NCI-H345 (cell line): ENCODE measurements at regions not wholly inside any gene's neighbourhood (a gene's known extent, or its start where the extent isn't known, plus 50 kb on each side); places are given as distances from the start of the nearest gene placed in this dataset.
A peak's percentile ranks its signal among the peaks of the same experiment; 100 is the strongest.
"Not testable (repeated sequence)": the region's sequence is repeated elsewhere in the genome, so short reads cannot be mapped to it uniquely, and the experiment has no call there.

Experiments used
- DNase-seq: peaks from one replicate; lab custom pipeline; 2025; lab: John Stamatoyannopoulos, UW

DNA sequence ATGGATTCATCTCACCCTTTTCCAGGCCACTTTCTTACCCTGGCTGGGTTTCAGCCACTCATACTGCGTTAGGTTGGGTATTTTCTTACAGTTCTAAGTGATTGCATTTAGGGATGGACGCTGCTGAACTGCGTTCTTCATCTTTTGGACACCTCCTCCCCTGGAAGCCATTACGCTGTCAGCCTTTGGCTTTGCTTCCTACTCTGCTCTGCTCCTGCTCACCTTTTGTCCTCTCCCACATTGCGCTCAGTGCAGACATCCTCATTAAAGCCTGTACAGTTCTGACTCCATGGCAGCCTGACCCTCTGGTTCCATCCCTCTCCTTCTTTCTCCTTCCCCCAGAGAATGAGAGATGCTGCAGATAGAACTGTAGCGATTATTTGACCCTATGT, 108.9 kb downstream of the SRGAP2 start:
- not testable (repeated sequence) for DNase-seq

DNA sequence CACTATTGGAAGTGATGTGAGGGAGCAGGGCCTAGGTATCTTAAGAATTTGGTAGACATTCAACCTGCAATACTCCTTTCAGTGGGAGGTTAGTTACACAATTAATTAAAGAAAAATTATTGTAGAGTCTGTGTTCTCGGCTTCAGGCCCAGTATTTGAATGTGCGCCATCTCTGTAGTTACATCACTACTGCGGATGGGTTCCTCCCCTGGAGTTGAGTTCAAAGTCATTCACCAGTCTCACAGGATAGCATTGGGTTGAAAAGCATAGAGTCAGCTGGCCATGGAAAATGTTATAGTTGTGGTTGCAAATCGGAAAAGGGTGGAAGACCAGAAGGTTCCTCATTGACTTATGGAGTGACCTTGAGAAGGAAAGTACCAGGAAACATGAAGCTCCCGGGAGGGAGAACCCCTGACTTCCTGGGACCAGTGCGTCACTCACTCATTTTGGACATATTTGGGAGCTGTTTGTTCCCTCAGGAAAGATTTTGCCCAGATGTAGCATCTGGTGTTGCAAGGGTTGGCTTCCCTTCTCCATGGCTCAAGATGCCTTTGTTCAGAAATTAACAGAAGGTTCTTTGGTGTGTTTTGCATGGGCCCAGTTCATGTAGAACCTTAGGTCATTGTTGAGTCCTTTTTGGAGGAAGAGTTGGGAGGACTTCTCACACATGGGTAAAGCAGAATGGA, 111.8 kb downstream of the SRGAP2 start:
- DNase-seq, result not testable (repeated sequence)

DNA sequence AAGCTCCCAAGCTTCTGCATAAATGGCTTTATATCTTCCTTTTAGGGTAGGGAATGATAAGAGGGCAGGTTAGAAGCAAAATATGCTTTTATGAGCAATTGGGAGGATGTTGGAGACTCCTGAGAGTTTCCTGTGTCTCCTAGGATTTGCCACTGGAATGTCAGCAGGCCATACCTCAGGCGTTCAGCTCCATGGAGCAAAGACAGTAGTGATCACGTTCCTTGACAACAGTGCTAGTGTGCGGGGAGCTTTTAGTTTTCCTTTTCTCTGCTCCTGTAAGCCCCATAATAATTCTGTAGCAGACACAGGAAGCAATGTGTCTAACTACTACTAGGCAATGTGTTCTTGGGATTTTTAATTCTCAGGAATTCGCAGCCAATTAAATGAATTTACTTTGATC, 113.6 kb downstream of the SRGAP2 start:
- not testable (repeated sequence) for DNase-seq

DNA sequence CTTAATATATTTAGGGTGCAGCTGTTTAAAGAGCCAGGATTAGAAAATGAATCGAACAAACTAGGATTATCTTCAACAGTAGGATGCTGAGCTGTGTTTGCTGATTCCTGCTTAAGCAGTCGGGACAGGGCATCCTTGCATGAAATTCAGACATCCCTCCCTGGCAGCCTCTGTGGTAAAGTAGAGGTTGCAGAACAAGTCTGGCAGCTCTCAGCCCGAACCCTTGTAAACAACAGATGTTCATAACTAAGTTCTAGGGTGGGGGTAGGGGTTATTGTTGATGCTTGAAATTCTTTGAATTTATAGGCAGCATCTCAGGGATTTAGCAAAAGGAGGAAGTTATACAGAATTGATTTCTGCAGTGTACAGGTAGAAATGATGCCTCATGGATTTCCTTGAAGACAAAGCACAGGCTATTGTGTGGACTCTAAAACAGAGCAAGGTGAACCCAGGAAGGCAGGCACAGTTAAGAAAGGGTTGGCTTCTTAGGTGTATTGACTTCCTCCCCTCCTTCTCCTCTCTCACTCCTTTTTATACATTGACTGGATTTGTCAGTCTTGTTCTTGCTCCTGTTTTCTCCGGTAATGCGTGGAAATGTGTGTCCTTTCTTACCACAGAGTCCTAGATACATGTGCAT, 114.7 kb downstream of the SRGAP2 start:
- DNase-seq, result not testable (repeated sequence)

DNA sequence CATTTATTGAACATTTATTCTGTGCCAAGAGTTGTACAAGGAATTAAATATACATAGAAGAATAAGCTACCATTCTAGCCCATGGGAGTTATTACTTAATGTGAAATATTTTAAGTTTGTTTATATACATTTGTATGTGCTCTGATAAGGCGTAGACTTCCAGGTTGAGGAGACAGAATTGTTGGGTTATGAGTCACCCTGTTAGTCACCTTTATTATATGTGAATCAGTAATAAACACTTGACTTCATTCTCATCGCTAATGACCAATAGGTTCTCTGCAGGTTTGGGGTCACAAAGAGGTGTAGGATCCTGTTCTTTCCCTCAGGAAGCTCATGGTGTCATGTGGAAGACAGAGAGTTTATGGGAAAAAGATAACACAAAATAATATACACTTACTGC, 116.9 kb downstream of the SRGAP2 start:
- DNase-seq, result not testable (repeated sequence)

DNA sequence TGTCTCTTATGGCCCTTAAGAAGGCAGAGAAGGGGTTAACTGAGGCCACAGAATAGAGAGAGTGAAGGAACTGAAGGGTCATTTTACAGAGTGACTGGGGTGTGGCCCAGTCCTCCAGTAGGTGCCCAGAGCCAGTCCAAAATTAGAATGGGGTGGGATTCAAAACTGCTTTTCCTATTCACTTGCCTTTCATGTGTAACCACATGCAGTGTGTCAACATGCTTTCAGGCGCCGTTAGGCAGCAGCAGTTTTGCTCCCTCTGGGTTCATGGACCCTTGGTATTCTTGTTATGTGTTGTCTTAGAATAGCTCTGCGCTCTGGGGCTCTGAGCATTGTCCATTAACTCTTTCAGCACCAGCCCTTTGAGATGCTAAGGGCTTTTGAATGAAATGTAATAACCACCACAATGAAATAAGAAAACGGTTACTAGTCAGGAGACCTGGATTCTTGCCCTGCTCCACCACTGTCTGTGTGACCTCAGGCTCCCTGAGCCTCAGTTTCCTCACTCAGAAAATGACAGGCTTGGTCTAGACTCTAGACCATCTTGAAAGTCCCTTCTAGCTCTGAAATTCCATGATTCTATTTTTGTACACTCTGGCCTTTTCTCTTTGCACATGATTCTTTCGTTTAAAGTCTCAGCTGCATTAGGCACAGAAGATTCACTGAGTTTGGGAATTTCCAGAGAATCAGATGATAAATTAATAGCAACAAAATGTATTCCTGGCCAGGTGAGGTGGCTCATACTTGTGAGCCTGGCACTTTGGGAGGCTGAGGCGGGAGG, 123.0 kb downstream of the SRGAP2 start:
- DNase-seq, result not testable (repeated sequence)

DNA sequence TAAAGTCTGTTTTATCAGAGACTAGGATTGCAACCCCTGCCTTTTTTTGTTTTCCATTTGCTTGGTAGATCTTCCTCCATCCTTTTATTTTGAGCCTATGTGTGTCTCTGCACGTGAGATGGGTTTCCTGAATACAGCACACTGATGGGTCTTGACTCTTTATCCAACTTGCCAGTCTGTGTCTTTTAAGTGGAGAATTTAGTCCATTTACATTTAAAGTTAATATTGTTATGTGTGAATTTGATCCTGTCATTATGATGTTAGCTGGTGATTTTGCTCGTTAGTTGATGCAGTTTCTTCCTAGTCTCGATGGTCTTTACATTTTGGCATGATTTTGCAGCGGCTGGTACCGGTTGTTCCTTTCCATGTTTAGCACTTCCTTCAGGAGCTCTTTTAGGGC, 128.3 kb downstream of the SRGAP2 start:
- not testable (repeated sequence) for DNase-seq

DNA sequence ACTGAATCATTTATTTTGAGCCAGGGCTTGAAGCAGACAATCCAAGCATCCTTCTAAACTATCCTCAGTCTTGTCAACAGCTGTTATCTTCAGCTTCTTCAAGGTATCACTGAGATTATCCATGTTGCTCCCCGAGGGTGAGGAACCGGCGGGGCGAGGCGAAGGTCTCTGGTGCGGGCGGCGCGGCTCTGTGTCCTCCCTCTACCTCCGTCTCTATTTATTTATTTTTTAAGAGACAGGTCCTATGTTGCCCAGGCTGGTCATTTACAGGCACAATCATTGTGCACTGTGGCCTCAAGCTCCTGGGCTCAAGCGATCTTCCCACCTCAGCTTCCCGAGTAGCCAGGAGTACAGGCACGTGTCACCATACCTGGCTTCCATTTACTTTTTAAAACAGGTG, 130.0 kb downstream of the SRGAP2 start:
- not testable (repeated sequence) for DNase-seq

DNA sequence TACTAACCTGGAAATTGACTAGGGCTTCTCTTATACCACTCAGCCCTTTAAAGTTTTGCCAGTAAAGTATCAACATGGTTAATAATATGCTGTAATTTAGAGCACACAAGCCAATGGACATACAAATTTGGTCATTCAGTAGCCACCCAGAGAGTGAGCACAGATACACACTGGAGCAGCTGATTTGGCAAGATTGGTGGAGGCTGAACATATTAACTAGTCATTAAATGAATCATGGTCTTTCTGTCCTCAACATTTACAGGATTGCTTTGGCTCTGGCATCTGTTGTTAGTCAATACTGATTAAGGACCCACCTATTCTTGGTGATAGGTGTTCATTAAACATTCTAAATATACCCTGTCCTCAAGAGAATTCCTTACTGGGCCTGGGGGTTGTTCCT, 130.6 kb downstream of the SRGAP2 start:
- not testable (repeated sequence) for DNase-seq

DNA sequence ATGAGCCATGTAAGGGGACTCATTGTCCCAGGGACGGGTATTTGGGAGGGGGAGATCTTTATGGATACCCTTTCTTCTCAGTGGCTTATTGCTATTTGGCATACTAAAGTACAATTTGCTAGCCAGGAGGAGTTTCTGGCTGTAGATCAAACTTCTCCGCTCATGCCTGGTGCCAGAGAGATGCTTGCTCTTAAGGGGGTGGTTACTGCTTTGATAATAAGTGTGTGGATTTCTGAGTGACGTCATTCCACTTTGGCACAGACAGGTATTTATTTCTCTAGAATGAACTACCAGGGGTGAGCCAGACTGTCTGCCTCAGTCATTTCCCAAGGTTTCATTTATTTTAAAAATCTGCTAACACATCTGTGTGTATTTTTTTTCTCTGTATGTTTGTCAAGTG, 131.1 kb downstream of the SRGAP2 start:
- peak; percentile 8 for DNase-seq

DNA sequence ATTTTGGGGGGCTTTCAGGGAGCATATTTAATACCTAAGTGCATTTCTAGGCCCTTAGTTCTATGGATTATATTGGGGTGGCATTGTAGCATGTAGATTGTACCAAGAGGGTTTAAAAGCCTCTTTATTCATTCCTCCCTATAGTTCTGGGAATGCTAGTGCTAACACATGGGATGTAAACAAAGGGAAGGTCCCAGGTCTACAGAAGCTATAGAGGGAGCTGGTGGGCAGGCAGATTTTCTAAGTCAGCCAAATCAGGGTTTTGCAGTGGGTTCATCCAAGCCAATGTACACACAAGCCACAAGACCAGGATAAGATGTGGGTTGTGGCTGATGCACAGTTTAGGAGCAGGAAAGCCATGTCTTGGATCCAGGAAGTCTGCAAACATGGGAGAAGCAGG, 131.8 kb downstream of the SRGAP2 start:
- DNase-seq, result not testable (repeated sequence)

DNA sequence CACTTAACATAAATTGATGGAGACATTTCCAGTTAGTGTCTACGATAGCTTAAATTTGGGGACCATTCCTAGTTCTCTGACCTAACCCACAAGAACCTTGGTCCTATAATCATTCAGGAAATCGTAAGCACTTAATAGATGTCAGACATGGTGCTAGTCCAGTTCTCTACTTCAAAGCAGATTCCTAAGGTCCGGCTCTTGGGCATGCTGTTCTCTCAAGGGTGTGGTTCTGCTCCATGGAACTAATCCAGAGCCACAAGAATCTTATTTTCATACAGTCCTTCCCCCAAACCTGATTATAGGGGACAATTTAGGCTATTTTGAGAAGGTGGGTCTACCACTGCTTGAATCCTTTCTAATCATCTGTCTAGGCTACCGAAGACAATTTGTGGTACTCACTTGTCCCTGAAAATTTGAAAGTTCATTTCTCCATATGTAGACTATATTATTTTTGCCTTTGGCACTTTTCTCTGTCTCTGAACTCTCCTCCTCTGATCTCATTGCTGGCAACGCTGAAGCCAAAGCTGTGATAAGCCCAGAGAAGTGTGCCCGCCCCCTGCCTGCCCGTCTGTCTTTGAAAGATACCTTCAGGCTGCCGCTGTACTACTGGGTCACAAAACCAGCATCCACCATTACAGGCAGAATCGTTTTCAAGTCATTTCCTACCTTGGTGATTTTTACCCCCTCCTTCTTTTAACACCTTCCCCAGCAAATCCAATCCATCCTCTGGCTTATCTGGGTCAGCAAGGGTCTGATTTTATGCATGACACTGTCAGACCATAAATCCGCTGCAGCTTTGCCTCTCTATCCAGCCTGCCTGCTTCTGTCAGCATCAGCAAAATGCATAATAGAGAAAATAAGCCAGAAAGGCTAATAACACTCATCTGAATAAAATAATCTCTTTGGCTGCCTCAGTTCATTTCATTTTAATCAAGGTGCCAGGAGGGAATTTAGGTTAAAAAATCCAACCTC, 132.8 kb downstream of the SRGAP2 start:
- DNase-seq, result not testable (repeated sequence)

DNA sequence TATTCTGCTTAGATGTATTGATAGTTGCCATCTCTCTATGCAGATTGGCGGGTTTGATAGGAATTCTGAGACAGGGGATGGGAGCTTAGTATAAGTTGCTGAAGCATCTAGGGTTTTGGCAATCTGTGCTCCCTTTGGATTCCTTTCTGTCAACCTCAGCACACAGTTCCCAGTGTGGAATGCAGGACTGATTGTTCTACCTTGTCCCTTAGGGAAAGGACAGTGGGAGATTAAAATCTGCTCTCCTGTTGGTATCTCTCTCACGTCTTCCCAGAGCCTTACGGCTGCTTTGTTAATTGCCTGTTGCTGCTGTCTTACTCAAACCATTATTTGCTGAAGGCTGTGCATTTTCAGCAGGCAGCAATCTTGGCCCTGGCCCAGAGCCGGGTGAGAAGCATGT, 133.3 kb upstream of the IKBKE start:
- not testable (repeated sequence) for DNase-seq

DNA sequence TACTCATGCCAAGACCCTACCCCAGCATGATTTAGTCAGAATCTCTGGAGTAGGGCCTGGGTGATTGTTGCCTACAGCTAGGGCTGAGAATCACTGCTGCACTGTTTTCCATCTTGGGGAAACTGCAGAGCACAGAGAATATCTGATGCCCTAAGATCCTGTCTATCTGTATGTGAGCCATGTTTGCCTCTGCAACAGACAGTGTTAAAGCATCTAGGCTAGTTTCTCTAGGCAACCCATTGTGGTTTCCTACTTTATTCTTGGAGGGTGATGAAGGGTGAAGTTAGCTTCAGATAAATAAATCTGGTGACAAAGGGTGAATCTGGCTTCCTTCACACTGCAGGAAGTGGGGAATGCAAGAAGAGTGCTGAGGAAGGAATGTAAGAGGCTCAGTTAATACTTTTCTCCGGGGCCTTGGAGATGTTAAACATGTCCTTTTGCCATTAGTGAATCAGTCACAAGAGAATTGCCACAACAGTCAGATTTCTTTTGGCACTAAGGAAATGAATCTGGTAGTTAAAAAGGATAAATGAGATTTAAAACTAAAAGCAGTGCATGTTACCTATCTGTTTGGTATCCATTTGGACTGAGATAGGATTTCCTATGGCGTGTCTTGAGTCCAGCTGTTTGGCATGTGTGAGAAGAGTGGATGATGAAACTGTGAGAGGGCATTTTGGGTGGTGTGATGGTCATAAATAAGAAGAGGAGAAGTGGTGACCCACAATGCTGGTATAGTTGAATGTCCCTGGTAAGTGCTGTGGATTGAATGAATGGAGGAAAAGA, 119.6 kb upstream of the IKBKE start:
- DNase-seq, result not testable (repeated sequence)

DNA sequence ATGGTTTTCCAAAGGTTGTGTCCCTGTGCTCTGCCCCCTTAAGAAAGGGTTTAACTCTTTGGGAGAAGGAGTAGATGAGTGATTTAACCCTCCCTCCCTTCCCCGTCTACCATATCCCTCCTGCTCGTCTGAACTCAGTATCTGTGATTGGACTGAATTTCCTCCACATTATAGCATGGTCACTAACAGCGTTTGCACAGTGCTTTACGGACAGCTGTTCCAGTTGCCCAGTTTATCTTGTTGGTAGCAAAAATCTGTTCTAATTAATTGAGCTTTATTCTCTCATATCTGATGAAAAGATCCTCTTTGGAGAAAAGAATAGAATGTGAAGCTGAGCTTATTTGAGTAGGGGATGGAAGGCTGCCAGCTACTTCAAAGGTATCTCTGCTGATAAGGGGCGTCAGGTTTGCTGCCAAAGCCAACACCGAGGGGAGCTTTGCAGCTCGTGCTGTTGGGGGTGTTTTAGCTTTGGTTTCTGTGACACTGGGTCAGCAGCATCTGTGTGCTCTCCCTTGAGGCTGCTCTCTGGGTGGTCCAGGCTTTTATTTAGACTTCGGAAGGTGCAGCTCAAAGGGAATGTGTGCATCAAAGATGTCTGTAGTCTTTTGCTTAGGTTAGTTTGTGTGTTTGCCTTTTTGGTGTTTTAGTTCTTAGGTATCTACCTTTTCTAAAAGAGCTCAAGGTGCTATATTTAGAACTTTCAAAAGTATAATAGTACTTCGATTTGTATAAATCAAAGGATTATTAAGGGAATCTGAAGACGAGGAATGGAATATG, 118.8 kb upstream of the IKBKE start:
- peak; percentile 5 for DNase-seq

DNA sequence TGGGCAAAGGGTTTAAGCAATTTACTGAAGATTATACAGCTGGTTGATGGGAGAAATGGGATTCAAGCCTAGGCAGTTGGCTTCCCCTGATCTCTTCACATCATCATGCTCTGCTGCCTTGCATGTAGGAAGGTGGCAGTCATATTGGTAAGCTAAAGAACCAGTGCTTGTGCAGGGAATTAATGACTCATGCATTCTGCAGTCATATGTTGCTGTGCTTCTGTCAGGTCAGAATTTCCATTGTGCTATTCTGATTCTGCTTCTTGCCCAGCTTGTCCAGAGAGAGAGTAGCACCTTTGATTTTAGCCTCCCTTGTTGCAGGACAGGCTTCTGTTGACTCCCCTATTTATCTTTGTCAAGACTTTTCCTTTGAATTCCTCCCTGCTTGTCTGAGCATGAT, 114.0 kb upstream of the IKBKE start:
- not testable (repeated sequence) for DNase-seq

DNA sequence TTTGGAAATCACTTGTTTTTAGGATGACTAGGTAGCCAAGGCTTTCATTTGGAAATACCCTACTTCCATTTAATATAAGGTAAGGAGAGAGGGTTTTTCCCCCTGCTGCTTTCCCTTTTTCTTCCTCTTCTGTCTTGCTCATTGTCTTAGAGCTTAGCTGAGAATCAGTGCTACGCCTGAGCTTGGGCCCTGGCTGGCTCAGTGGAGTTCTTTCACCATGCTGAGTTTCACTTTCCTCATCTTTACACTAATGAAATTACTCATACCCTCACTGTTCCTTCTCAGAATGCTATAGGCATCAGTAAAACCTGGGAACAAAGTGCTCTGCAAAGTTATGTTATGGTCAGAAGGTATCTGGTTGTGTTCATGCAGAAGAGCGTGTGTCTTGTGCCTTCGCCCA, 112.3 kb upstream of the IKBKE start:
- not testable (repeated sequence) for DNase-seq

DNA sequence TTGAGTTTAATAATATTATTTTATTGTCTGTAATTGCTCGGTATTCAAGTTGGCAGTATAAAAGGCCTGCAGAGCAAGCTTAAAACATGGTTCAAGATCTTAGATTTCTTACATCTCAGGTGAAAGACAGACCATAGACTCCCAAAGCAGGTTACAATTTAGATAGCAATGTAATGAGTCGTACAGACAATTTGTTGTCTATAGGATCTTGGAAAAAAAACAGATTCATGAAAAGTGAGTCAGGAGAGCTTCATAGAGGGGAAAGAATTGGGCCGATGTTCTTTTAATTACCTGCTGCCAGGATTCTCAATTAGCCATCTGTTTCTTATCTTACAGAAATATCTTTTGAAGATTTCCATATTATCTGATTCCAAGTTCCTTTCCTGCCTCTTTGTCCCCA, 111.5 kb upstream of the IKBKE start:
- not testable (repeated sequence) for DNase-seq

DNA sequence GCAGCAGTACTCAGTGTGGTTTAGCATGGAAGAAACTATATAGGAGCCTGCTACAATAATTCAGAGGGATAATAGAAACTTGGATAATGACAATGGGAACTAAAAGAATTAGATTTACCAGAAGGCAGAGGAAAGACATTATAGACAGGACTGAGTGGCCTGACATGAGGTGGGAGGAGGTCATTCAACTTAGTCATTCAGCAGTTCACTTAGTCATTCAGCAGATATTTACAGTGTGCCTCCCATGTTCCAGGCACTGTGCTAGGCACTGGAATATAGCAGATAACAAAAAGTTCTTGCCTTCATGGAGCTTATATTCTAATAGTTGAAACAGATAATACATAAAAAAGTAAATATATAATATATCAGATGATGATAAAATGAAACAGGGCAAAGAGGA, 110.9 kb upstream of the IKBKE start:
- DNase-seq, result not testable (repeated sequence)

DNA sequence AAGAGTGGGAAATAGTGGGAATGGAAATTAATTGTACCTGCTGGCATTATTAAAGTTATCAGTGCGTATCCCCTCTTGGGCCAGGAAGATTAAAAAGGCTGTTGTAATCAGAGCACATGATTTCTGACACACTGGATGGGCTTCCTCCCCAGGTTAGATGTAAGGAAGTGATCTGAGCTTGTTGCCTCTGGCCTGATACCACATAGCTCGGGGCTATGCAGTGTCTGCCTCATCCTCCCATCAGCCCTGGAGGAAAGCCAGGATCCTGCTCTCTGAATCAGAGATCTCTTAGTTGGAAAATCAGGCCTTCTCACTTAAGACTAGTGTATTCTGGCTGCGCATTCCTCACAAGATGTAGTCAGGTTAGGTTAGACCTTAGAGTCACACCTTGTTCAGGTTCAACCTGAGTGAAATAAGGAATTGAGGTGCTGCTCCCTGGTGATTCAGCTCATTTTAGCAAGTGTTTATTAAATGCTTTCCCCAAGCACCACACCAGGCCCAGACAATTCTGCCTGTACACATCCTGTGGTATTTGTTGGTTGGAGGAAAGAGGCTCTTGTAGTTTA, 108.2 kb upstream of the IKBKE start:
- DNase-seq, result not testable (repeated sequence)
